A549 (cell line): ENCODE measurements at regions not wholly inside any gene's neighbourhood (a gene's known extent, or its start where the extent isn't known, plus 50 kb on each side); places are given as distances from the start of the nearest gene placed in this dataset.

Source experiments
- ATAC-seq, 2 experiments: fragments of 200-7000 bp in 1 of 2; fragments of >200 bp in 1 of 2; cut with Nextera tagmentation in 1 of 2; cut with Tn5 transposase in 1 of 2; 3 replicates each; pipeline versions ENCODE4 v1.8.0 to v1.9.1; 2018 to 2020; ENCODE audit warnings: mild to moderate bottlenecking in 1 of 2, moderate library complexity in 1 of 2
- CTCF ChIA-PET: fragments of 300-600 bp; sonication (Branson Sonifier 250); formaldehyde crosslinking; extraction: SDS; loops from one replicate; lab custom pipeline; 2021; ENCODE audit warnings: antibody characterized with exemption, inconsistent platforms; lab: Yijun Ruan, JAX
- POLR2A ChIA-PET: fragments of 350-600 bp; formaldehyde crosslinking; extraction: SDS; loops from one replicate; lab custom pipeline; 2021; ENCODE audit warnings: antibody characterized with exemption, inconsistent platforms; lab: Yijun Ruan, JAX
- DNase-seq, 2 experiments: peaks; one replicate each; pipeline versions ENCODE4 v3.0.0 to v3.0.0-alpha.2; 2011 to 2016; ENCODE audit warnings: low read depth in 1 of 2, low spot score in 1 of 2
- FAIRE-seq: peaks from 2 replicates; lab custom pipeline; 2011; peaks lifted over from hg19 to GRCh38; lab: Jason Lieb, UNC
- H3K27ac ChIP-seq, 2 experiments: fragments of >200 bp; sonication (Bioruptor Twin); formaldehyde crosslinking; 3 replicates each; pipeline ENCODE4 v1.5.1; 2016 to 2017
- H3K4me1 ChIP-seq: fragments of >200 bp; sonication (Bioruptor Twin); formaldehyde crosslinking; 3 replicates; pipeline ENCODE4 v1.6.1; 2016
- H3K4me2 ChIP-seq: fragments of >200 bp; sonication (Bioruptor Twin); formaldehyde crosslinking; 3 replicates; pipeline ENCODE4 v1.6.1; 2016
- H3K4me3 ChIP-seq: fragments of >200 bp; sonication (Bioruptor Twin); formaldehyde crosslinking; 3 replicates; pipeline ENCODE4 v1.5.1; 2016
- H3K9me3 ChIP-seq: fragments of >200 bp; sonication (Bioruptor Twin); formaldehyde crosslinking; 3 replicates; pipeline ENCODE4 v1.6.1; 2016
- CHD2 ChIP-seq: fragments of 150-350 bp; IDR thresholded peaks from 2 replicates; pipeline ENCODE4 v1.6.1; 2014; ENCODE audit warnings: low read length; ENCODE audit not compliant: partially characterized antibody
- CHD4 ChIP-seq: fragments of 200-600 bp; sonication (generic); IDR thresholded peaks from 2 replicates; pipeline ENCODE4 v1.6.1; 2016; ENCODE audit warnings: antibody characterized with exemption, mild to moderate bottlenecking, borderline replicate concordance
- EHF ChIP-seq: fragments of 250-450 bp; sonication (Bioruptor Pico); IDR thresholded peaks from 2 replicates; pipeline ENCODE4 v1.5.0; 2020; ENCODE audit warnings: mild to moderate bottlenecking
- HOXA7 ChIP-seq: fragments of 250-450 bp; sonication (Bioruptor Pico); IDR thresholded peaks from 2 replicates; pipeline ENCODE4 v1.5.0; 2020; ENCODE audit warnings: mild to moderate bottlenecking, moderate library complexity
- HOXB13 ChIP-seq: fragments of 250-450 bp; sonication (Bioruptor Pico); IDR thresholded peaks from 2 replicates; pipeline ENCODE4 v1.5.0; 2020; ENCODE audit warnings: low read depth, mild to moderate bottlenecking, moderate library complexity
- NFE2L2 ChIP-seq: fragments of 150-350 bp; conservative IDR thresholded peaks from 2 replicates; pipeline ENCODE4 v1.6.1; 2014; ENCODE audit warnings: low read length
- PHF8 ChIP-seq: fragments of 200-600 bp; sonication (generic); IDR thresholded peaks from 2 replicates; pipeline ENCODE4 v1.6.1; 2016; ENCODE audit warnings: low read depth, mild to moderate bottlenecking, antibody characterized with exemption, moderate library complexity, borderline replicate concordance
- POLR2A ChIP-seq: IDR thresholded peaks from 2 replicates; pipeline ENCODE4 v1.6.1; 2012; ENCODE audit warnings: mild to moderate bottlenecking, low read length
- RAD21 ChIP-seq, 2 experiments: fragments of >200 bp in 1 of 2; sonication (Bioruptor Twin) in 1 of 2; formaldehyde crosslinking in 1 of 2; IDR thresholded peaks in 1 of 2; conservative IDR thresholded peaks in 1 of 2; 2 replicates in 1 of 2; 3 replicates in 1 of 2; pipeline ENCODE4 v1.6.1; 2012 to 2018; ENCODE audit warnings: inconsistent platforms in 1 of 2
- RARB ChIP-seq: fragments of 250-450 bp; sonication (Bioruptor Pico); IDR thresholded peaks from 2 replicates; pipeline ENCODE4 v1.8.0; 2021; ENCODE audit warnings: mild to moderate bottlenecking, moderate library complexity
- SMC3 ChIP-seq: fragments of >200 bp; sonication (Bioruptor Twin); formaldehyde crosslinking; IDR thresholded peaks from 3 replicates; pipeline ENCODE4 v1.6.1; 2018; ENCODE audit warnings: inconsistent platforms
- SREBF2 ChIP-seq: fragments of 450-650 bp; IDR thresholded peaks from 2 replicates; pipeline ENCODE4 v1.6.1; 2014; ENCODE audit warnings: mild to moderate bottlenecking, moderate library complexity
- TFCP2L1 ChIP-seq: fragments of 250-450 bp; sonication (Bioruptor Pico); IDR thresholded peaks from 2 replicates; pipeline ENCODE4 v1.5.0; 2021; ENCODE audit warnings: mild to moderate bottlenecking
- TP53 ChIP-seq: fragments of 250-450 bp; sonication (Bioruptor Pico); IDR thresholded peaks from 2 replicates; pipeline ENCODE4 v1.5.0; 2021; ENCODE audit warnings: mild to moderate bottlenecking, moderate library complexity
- ZNF302 ChIP-seq: fragments of 250-450 bp; sonication (Bioruptor Pico); IDR thresholded peaks from 2 replicates; pipeline ENCODE4 v1.9.0; 2021; ENCODE audit warnings: inconsistent platforms, mild to moderate bottlenecking, moderate library complexity
- ZSCAN20 ChIP-seq: fragments of 250-450 bp; sonication (Bioruptor Pico); IDR thresholded peaks from 2 replicates; pipeline ENCODE4 v1.8.0; 2022; ENCODE audit warnings: mild to moderate bottlenecking, moderate library complexity
- WGBS: methylation state at CpG from one replicate; pipeline ENCODE4 v1.1.6; 2017; ENCODE audit errors: missing lambda C conversion rate; 5-methylcytosine and 5-hydroxymethylcytosine counted together
- TF ChIP-seq, protein P1 (sequence below): fragments of 250-450 bp; sonication (Bioruptor Pico); IDR thresholded peaks from 2 replicates; pipeline ENCODE4 v1.5.0; 2020; ENCODE audit warnings: low read depth, mild to moderate bottlenecking, moderate library complexity
- TF ChIP-seq, protein P2 (sequence below): fragments of 450-650 bp; IDR thresholded peaks from 2 replicates; pipeline ENCODE4 v1.6.1; 2014; ENCODE audit warnings: antibody characterized with exemption

DNA sequence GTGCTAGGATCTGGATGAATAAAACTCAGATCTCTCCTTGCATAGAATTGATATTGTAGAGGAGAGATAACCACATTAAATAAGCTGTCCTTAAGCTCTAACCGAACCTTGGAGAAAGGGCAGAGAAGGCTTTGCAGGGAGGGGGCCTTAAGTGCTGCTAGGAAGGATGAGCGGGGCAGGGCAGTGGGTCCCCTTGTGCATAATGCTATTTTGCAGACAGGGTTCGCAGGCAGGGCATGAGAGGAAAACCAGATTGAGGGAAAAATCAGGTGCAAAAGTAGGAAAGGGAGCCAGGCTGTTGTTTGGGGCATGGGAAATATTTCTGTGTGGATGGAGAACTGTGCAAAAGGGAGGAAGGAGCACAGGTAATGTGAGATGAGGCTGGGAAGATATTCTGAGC is 383.0 kb upstream of the JARID2 start:
- H3K27ac ChIP-seq: no peak overlapping the region
- TF ChIP-seq POLR2A: no peak
- TF ChIP-seq SMC3: no peak
- no peak for TF ChIP-seq TFCP2L1 (CRISPR knock-in tag)
- no peak for TF ChIP-seq SREBF2
- TF ChIP-seq EHF (CRISPR knock-in tag): no peak
- no peak for TF ChIP-seq TP53
- no peak for TF ChIP-seq CHD2
- TF ChIP-seq HOXA7: no peak
- TF ChIP-seq, all 56 proteins: peak for 0
- Histone ChIP-seq H3K4me1 (no peaks in the 10 kb centered on the region), H3K9me3 (no peaks in the 10 kb centered on the region), H3K4me2 (no peak overlapping the region), H3K4me3 (no peak overlapping the region)
- WGBS: 86% methylated on average over 3 of the region's 3 CpGs
- DNase-seq (no peak), FAIRE-seq (no peak), ATAC-seq (no peak)
- ChIA-PET CTCF (interaction anchor here (0.7 to 1.2 kb wide), 2 partner anchors 23 to 164 kb away, joined by 3 to 4 read pairs; no protein-coding TSS in a partner anchor), POLR2A (no interaction called here)

- Histone ChIP-seq H3K4me3 (no peak overlapping the region), H3K4me1 (no peaks in the 10 kb centered on the region), H3K9me3 (no peaks in the 10 kb centered on the region), H3K4me2 (no peak overlapping the region), H3K27ac (no peak overlapping the region)
- CTCF ChIA-PET: interaction anchor here (1.2 kb wide), 1 partner anchor 21 kb away, joined by 4 read pairs; no protein-coding TSS in a partner anchor
- FAIRE-seq (no peak), ATAC-seq (peak; percentile 50 to 67; a peak in 4 of 6 replicates), DNase-seq (no peak)
- POLR2A ChIA-PET: no interaction called here
- TF ChIP-seq RARB (CRISPR knock-in tag) (no peak), CHD4 (no peak), ZNF302 (no peak), RAD21 (conservative IDR thresholded peaks at IDR 0.05 in 1 of 2, IDR thresholded peaks at IDR 0.05 in 1 of 2) (no peak), PHF8 (no peak)
- TF ChIP-seq, protein P1, sequence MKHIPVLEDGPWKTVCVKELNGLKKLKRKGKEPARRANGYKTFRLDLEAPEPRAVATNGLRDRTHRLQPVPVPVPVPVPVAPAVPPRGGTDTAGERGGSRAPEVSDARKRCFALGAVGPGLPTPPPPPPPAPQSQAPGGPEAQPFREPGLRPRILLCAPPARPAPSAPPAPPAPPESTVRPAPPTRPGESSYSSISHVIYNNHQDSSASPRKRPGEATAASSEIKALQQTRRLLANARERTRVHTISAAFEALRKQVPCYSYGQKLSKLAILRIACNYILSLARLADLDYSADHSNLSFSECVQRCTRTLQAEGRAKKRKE (CRISPR knock-in tag): no peak
- TF ChIP-seq, protein P2, sequence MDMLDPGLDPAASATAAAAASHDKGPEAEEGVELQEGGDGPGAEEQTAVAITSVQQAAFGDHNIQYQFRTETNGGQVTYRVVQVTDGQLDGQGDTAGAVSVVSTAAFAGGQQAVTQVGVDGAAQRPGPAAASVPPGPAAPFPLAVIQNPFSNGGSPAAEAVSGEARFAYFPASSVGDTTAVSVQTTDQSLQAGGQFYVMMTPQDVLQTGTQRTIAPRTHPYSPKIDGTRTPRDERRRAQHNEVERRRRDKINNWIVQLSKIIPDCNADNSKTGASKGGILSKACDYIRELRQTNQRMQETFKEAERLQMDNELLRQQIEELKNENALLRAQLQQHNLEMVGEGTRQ: no peak
- WGBS: 73% methylated on average over 14 of the region's 14 CpGs
Measured at GRCh38 chr6:14863902-14864850, 381.7 kb upstream of the JARID2 start.

DNA sequence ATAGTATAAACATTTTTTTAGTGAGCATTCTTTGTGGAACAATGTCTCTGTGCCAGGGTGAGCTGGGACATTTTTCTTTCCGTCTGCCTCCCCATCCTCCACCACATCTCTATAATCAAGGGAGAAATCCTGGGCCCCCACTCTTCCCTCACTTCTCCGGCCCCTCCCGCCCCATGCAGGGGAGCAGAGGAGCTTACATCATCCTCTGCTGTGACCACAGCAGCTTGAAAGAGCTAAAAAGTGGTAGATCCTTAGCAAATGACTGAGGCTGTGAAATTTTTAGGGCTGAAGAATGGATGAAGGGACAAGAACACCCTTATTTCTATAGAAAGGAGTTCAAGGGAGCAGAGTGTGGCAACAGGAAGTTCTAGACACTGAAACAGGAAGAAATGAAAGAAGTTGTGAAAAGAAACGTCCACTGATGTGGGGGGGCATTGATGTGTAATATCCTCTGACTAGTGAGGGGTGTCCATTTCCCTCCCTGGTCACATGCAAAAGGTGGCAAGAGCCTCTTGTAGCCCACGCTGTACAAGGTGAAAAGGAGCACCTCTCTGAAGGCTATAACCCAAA is 380.3 kb upstream of the JARID2 start:
- Histone ChIP-seq H3K9me3 (no peaks in the 10 kb centered on the region), H3K4me3 (no peak overlapping the region), H3K4me1 (no peaks in the 10 kb centered on the region), H3K27ac (no peak overlapping the region; a peak in 1 of 6 replicates), H3K4me2 (no peak overlapping the region)
- FAIRE-seq (no peak), DNase-seq (no peak), ATAC-seq (no peak)
- 75% methylated on average over 5 of the region's 5 CpGs for WGBS
- CTCF ChIA-PET: no interaction called here
- POLR2A ChIA-PET: interaction anchor here (0.6 kb wide), 1 partner anchor 261 kb away, joined by 3 read pairs; no protein-coding TSS in a partner anchor
- TF ChIP-seq NFE2L2 (no peak), ZNF302 (no peak), HOXB13 (CRISPR knock-in tag) (no peak), TFCP2L1 (CRISPR knock-in tag) (no peak), ZSCAN20 (CRISPR knock-in tag) (no peak)
